NCI-H1694 (cell line): ENCODE measurements at regions not wholly inside any gene's neighbourhood (a gene's known extent, or its start where the extent isn't known, plus 50 kb on each side); places are given as distances from the start of the nearest gene placed in this dataset.
A peak's percentile ranks its signal among the peaks of the same experiment; 100 is the strongest.

ENCODE experiments used
- DNase-seq: peaks from one replicate; lab custom pipeline; 2025; lab: John Stamatoyannopoulos, UW

DNA sequence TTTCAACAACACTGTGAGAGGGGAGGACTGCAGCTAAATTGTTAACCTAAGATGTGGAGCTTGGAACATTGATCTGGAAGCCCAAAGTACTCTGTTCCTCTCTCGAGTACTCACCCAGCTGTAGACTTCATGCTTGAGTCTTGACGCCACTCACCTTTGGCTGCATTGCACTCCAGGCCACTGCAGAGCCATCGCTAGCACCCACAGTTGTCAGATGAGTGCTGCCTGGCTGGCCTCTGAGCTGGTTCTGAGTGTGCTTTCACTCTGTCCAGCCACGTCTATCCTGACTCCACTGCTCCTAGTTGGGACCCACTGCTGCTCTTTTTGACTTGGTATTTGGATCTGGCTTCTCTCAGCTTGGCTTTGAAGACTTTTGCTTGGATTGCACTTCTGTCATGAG is 552.1 kb downstream of the DCDC2C start:
- no peak for DNase-seq

DNA sequence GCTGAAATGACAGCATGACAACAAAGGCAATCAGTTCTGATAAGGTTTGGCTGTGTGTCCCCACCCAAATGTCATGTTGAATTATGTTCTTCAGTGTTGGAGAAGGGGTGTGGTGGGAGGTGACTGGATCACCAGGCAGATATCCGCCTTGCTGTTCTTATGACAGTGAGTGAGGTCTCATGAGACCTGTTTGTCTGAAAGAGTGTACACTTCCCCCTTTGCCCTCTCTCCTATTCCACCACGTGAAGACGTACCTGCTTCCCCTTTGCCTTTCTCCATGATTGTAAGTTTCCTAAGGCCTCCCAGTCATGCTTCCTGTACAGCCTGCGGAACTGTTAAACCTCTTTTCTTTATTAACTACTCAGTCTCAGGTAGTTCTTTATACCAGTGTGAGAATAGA is 553.0 kb downstream of the DCDC2C start:
- no peak for DNase-seq

GRCh38 chr2:4258563-4258962 is 555.2 kb downstream of the DCDC2C start:
- no peak for DNase-seq

DNA sequence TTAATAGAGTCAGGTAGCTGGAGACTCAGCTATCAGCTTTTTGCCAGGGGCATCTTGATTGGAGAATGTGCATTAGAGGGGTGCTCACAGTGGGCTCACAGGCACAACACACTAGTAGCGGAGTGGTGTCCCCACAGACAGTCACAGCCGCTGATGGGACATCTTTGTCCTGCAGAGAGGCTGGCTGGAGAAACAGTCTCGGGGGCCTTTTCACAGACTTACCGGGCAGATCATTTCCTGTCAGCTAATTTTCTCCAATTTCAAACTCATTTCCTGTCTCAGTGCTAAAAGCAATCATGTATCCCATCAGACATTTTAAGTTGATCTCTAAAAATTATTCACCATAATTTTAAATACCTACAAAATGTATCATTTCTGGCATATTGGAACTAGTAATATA is 562.6 kb downstream of the DCDC2C start:
- DNase-seq, result no peak

DNA sequence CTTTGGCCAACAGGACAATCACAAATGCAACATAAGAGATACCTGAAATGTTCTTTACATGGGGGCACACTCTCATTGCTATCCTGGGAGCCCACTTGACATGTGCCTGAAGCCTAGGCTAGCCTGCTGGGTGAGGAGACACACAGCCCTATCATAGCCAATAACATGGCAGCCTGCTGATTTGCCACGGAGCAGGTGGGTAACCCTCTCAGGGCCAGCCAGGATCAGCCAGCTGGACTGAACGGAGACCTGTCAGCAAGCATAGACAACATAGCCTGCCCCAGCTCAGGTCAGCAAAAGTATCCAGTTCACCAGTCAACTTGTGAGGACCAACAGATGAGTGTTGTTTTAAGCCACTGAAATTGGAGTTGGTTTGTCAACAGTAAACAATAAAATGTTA is 566.5 kb downstream of the DCDC2C start:
- DNase-seq, result no peak

DNA sequence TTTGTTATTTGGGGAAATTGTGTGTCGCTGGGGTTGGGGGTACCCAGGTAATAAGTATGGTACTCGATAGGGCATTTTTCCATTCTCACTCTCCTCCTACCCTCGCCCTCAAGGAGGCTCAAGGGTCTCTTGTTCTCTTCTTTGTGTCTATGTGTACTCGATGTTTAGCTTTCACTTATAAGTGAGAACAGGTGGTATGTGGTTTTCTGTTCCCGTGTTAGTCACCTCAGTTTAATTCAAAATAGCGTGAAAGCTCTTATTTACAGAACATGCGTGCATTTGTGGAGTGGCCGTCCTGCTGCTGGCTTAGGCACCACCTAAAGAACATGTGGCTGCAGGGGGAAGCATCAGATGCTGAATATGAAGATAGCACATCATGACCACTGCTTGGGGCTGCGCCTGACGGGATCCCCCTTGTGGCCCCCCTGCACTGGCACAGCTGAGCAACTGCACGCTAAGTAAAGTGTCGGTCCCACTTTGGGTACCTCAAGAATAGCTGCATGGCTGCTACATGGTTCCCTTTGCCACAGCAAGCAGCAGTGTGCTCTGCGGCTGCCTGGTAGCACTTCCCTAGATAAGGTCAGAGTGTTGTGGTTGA is 569.0 kb downstream of the DCDC2C start:
- no peak for DNase-seq

DNA sequence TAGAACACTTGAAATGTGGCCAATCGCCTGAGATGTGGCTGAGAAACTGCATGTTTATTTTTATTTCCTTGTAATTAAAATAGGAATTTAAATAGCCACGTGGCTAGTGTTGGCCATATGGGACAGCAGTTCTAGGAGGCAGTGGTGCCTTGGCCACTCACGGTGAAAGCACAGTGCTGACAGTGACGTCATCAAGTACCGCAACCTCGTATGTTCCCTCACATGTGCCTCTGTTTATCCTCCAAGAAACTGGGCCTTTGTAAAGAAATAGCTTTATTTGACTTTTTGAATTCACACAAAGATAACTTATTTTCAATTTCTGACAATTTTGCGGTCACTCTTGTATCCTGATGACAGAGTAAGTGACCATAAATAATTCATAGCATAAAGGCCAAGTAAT is 575.0 kb downstream of the DCDC2C start:
- no peak for DNase-seq

DNA sequence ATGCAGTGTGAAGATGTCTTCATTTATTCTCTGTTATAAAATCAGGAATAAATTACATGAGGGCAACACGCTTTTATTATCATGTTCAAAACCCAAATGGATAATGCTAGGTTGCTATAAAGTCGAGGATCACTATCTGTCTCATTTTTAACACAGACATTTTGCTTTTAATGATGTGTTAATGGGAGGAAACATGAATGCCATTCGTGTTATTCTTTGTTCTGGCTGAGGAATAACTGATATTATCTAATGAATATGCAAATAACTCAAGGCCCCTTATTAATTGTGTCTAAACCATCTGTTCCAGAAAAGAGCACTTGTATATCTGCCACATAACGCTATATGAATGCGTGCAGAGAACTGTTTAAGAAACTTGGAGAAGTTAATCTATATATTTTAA is 576.1 kb downstream of the DCDC2C start:
- DNase-seq, result no peak

GRCh38 chr2:4291430-4291829 is 588.1 kb downstream of the DCDC2C start:
- no peak for DNase-seq

- no peak for DNase-seq
Observed at GRCh38 chr2:4295680-4296079, 592.3 kb downstream of the DCDC2C start.

GRCh38 chr2:4300616-4301015 is 597.2 kb downstream of the DCDC2C start:
- DNase-seq, result no peak

GRCh38 chr2:4324531-4324930 is 621.2 kb downstream of the DCDC2C start:
- DNase-seq, result no peak

GRCh38 chr2:4336864-4337263 is 633.5 kb downstream of the DCDC2C start:
- no peak for DNase-seq

DNA sequence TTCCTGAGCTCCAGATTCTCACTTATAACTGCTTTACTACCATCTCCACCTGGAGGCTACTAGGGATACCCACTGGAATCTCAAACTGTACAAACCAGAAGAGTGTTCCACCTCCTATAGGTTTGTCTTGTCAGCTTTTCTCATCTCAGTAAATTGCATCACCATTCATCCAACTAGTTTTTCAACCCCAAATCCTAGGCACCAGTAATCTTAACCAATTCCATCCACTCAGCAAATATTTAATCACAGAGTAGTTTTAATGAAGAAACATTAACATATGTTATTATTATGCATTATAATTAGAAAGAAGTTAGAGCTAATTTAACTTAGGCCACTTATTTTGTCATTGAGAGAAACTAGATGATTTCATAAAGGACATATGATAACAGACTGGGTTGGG is 635.0 kb downstream of the DCDC2C start:
- DNase-seq, result no peak

GRCh38 chr2:4340536-4340935 is 637.2 kb downstream of the DCDC2C start:
- no peak for DNase-seq

DNA sequence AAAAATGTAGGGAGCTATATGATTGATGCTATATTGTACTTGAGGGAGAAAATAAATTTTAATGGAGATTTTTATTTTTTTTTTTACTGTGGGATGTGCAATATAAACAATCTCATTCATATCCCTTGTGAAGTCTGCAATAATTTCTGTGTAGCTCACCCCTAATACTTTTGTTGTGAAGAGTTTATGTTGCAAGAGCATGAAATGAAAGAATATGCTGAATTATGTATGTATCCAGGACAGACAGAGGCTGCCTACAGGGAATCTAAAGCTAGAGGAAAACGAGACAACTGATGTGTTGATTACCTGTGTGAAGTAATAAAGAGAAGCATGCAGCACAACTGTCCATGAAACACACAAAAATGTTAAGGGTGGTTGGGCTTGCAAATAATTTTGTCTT is 643.3 kb downstream of the DCDC2C start:
- DNase-seq, result no peak

GRCh38 chr2:4353668-4354067 is 650.3 kb downstream of the DCDC2C start:
- DNase-seq, result no peak

DNA sequence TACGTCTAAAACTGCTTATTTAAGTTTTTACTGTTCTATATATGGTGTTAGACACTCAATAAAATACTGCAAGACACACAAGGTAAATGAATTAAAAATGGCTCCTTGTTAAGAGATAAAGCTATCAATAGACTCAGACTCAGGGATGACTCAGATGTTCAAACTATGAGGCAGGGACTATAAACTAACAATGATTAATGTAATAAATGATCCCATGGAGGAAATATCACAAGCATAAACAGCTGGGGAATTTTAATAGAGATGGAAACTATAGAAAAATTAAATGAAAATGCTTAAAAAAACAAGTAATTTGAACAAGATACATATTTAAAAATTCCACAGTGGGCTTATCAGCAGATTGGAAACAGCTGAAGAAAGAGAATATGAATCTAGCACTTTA is 650.8 kb downstream of the DCDC2C start:
- DNase-seq, result no peak

DNA sequence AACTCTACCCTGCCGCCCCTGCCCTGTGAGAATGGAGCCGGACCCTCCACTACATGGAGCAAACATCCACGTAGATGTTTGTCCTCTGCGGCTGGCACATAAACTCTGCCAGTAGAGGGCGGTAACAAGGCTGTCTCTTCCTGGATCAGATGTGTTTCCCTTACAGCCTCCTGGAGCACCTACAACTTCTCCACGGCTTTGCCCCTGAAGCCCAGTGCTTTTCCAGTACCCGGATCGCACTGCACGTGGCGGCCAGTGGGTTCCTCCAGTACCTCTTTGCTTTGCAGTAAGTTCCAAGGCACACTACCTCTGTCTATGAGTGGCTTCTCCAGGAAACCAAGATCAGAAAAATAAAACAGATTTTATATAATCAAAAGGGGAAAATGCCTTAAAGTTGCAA is 651.3 kb downstream of the DCDC2C start:
- DNase-seq, result peak; percentile 54

GRCh38 chr2:4356109-4356508 is 652.7 kb downstream of the DCDC2C start:
- no peak for DNase-seq

- DNase-seq, result no peak
Observed at GRCh38 chr2:4356541-4356940, 653.2 kb downstream of the DCDC2C start.

DNA sequence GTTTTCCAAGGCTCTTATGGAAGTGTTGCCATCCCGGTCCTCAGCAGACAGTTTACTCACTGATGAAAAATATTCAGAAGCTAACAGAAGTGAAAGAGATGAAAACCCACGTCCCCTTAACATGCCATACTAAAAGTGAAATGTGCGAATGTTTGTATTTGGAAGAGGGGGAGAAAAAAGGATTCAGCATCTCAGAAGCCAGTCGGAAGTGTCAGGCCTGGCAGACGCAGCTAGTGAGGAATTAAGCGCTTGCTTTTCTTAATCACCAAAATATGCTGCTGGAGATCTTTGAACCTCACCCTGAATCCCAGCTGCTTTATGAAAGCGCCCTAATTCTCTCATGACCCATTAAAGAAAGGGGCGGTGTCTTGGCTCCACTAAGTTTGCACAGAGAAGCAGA is 653.7 kb downstream of the DCDC2C start:
- no peak for DNase-seq

- no peak for DNase-seq
Observed at GRCh38 chr2:4358837-4359236, 655.5 kb downstream of the DCDC2C start.

DNA sequence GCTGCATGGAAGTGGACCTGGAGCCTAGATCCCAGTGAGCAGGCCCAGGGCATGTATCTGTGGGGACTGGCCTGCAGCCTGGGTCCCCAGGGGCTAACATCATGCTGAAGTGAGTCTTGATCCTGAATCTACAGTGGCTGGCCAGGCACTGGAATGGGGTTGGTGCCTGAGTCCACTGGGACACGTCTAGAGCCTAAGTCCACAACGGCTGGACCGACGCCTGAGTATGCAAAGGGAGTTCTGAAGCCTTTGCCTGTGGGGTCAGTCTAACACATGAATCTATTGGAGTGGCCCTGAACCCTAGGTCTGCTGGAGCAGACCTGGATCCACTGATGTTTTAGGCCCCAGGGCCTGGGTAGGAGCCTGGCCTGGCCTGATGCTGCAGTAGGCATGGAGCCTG is 665.5 kb downstream of the DCDC2C start:
- DNase-seq, result no peak
